Left forelimb (tissue), 1 donor: ENCODE measurements at regions not wholly inside any gene's neighbourhood (a gene's known extent, or its start where the extent isn't known, plus 50 kb on each side); places are given as distances from the start of the nearest gene placed in this dataset.
"Not testable (repeated sequence)": the region's sequence is repeated elsewhere in the genome, so short reads cannot be mapped to it uniquely, and the experiment has no call there.

Experiments used
- DNase-seq: peaks from one replicate; pipeline ENCODE4 v3.0.0-alpha.2; 2018; ENCODE audit warnings: low spot score

DNA sequence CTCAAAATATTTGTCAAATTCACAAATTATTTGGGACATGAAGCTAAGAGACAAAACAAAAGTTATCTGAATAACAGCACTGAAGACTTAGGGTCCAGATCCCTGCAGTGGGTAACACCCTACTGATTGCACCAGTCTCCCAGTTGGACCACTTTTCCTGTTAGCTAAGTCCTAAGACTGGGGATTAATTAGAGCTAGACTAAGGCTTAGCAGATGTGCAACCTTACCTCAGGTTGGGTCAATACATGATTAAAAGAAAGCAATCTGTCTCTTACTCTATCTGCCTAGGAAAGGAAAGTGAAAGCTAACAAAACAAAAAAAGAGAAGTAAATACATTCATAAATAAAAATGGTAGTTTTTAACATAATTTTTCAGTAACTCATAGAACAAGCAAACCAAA lies 737.2 kb upstream of the CHRM3 start:
- no peak for DNase-seq

DNA sequence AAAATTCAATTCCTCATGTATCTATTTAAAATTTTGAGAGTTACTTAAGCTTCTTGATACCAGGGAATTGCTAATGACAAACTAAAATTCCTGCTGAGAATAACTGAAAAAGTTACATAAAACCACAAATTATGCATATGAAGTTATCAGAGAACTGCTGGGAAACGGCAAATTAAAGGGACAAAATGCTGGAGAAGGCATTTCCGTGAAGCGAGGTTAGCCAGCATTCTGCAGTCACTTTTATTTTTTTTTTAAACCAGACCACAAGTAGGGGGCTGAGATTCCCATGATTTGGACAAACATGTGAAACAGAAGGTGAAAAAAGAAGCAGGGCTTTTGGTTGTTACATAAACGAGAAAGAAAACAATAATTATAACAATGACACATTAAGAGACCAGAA lies 737.6 kb upstream of the CHRM3 start:
- no peak for DNase-seq

DNA sequence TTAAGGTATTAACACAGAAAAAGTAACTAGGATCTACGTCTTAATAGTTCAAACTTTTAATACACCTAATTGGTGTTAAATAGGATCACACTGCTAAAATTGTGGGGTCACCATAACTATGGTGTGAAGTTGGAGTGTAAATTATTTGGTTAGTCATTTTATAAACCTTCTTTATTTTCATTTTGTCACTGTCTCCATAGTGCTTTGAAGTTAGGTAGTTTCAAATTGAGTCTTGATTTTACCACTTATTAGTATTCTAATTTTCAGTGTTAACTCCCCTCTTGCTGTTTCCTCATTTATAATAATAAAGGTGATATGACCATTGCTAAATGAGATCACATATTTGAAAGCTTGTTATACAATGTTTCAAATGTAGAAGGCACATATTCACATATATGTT lies 738.1 kb upstream of the CHRM3 start:
- DNase-seq: no peak

DNA sequence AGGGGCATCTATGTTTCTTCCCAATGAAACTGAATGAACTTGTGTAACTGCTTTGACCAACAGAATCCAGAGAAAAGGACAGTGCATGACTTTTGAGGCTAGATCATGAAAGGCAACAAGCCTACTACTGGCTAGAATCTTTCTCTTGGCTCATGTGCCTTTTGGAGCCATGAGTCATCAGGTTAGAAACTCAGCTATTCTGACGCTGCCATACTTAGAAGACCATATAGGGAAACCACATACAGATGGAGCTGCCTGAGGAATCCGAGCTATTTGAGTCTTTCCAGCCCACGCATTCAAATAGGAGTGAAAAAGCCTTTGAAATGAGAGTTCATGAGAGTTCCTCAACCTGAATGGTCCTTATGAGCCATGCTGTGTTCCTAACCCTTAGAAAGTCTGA lies 738.5 kb upstream of the CHRM3 start:
- no peak for DNase-seq

DNA sequence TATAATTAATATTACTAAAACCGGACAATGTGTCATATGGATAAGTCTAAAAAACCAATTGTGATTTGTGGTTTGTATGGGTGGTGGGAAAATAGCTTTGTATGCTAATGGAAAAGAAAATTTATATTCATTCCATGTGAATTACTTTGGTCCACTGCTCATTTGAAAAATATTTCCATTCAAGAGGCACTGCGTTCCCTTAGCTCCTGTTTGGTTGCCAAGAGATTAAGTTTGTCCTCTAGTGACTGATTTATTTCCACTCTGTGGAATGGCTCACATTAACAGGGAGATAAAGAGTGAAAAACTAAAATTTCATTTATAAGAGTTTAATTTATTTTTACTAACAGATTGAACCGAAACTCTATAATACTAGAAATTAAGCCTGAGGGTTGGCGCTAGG lies 744.1 kb upstream of the CHRM3 start:
- no peak for DNase-seq

DNA sequence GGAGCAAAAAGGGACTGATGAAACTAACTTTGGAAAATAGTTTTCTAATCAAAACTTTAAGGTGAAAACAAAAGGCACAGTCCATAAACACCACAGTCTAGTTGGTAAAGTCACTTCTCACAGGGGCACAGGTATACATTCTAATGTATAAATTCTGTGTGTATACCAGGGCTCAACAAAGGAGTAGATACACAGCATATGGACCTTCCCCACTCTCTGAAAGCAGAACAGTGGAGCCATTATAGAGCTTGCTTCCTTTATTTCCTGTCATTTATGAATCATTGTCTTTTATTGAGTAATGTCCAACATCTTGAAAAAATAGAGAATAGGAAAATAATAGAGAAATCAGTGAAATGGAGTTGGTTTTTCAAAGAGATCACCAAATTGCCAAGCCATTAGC lies 746.5 kb upstream of the CHRM3 start:
- no peak for DNase-seq

DNA sequence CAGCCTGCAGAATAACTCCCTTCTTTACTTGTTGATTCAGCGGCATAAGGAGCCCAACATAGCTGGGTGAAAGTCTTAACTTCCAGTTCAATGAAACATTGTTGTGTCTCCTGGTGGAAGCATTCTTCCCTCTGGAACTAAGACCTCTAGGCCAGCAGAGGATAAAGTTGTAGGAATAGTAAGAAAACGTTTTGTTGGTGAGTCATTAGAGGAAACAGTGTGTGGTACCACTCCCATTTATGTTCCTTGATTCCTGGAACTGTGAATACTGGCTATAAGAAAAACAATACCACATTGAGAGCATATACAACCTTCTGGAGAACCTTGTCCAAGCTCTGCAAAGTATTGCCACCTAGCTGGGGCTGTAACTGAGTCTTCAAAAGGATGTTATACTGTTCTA lies 737.4 kb upstream of the ZP4 start:
- no peak for DNase-seq

DNA sequence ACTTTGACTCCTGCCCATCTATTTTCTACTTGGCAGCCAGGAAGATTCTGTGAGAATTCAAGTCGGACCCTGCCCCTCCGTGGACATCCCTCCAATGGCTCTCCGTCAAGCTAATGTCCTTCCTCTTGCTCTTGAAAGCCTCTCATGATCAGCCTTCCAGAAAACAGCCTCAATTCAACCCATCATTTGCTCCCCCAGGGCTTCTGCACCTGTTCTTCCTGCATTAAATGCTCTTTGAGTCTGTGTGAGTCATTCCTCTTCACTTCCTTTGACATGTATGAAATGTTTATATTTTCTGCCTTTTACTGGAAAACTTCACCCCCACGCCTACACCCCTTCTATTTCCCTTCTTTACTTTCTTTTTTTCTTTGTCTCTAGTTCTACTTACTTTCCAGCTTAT lies 734.1 kb upstream of the ZP4 start:
- no peak for DNase-seq

DNA sequence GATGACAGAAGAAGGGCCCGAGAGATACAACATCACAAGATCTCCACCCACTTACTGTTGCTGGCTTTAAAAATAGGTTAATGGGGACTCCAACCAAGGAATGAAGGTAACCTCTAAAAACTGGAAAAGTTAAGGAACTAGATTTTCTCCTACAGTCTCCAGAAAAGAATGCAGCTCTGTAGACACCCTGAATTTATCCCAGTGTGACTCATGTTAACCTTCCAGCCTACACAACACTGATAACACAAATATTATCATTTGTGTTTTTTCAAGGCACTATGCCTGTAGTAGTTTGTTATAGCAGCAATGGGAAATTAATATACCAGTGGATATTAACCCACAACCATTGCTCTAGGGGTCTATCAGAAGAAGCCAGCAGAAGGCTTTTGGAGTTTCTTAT lies 730.7 kb upstream of the ZP4 start:
- no peak for DNase-seq

DNA sequence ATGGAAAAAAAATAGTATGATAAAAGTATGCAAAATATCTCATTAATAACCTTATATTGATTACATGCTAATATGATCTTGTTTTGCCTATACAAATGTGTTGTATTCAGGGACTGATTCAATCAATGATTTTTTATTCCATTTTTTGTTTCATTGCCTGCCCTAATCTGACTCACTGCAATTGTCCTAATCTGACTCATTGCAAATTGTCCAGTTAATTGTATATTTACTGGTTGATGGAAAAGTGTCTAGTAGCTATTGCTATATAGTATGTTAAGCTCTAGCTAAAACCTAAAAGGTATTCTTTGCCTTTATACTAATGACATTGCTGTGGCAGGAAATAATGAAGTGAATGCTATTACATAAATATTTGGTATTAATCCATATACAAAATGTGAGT lies 728.9 kb upstream of the ZP4 start:
- DNase-seq: no peak

DNA sequence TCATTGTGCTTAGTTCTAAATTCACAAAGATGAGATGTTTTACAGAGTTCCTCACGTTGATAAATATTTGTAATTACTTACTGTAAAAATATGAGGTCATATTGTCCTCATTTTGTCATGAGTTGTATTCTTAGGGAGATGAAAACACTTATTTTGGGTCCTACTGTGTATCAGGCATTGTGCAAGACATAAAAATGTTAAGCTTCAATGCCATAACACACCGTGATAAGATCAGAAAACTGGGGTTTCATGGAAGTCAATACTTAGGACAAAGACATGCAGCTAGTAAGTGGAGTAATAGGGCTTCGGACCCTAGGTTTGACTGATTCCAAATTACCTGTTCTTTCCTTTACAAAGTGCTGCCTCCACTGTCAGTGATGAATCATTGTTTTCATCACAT lies 720.7 kb upstream of the ZP4 start:
- DNase-seq: no peak

DNA sequence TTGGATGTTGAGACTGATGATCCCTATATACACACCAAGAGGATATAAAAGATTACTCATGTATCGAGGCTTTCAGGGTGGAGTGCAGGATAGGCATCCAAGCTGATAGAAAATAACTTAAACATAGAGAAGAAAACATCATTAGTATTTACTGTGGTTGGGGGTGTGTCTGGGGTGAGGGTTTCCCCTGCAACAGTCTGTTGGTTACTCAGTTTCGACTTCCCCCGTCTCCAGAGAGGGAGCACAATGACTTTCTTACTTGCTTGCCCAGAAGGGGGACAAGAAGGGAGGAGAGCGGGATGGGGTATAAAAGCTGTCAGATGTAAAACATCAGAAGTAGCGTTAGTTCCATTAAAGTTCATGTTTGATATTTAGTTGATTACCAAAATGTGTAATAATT lies 717.4 kb upstream of the ZP4 start:
- DNase-seq: no peak

DNA sequence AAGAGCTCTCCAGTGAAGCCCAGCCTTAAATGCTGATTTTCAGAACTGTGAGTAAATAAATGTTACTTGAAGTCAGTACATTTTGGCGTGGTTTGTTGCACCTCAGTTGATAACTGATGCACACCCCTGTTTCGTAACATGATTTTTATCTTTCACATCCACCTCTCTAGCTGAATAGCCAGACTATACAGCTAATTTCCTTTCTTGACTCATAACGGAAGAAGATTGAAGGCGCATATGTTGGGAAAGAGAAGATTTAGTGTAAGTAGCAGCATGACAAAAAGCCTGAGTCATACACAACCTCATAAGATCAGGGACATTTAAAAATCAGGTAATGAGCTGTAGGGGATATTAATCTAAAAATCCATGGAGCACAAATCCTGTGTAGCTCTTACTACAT lies 716.2 kb upstream of the ZP4 start:
- no peak for DNase-seq

DNA sequence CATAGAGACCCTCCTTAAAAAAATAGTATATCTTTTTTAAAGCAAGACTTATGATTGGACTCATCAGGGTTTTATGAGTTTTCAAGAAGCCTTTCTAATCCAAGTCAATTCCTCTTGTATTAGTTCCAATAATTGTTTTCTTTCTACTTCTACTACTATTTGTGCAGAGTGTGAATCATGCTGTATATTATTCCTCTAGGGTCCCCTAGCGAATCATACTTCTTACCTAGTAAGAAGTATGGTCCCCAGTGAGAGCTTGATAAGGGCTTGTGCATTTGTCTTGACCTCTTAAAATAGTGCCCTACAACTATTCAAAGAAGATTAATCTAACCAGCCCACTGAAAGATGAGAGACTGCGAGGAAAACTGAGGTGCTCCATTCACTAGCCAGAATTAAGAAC lies 715.7 kb upstream of the ZP4 start:
- DNase-seq: no peak

DNA sequence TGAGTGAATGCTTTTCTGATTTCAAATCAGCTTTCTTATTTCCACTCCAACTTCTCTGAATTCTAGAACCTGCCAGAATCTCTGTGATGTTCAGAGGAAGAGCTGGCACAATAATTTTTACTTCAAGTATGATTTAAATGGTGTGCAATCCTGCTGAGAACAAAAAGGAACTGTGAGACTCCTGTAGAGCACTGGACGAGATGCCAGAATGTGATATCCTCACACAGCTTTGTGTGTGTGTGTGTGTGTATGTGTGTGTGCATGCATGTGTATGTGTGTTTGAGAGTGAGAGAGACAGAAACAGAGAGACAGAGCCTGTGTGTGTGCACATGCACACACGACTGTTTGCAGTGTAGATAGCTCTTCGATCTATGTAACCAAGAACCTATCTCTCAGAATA lies 713.6 kb upstream of the ZP4 start:
- DNase-seq: no peak

DNA sequence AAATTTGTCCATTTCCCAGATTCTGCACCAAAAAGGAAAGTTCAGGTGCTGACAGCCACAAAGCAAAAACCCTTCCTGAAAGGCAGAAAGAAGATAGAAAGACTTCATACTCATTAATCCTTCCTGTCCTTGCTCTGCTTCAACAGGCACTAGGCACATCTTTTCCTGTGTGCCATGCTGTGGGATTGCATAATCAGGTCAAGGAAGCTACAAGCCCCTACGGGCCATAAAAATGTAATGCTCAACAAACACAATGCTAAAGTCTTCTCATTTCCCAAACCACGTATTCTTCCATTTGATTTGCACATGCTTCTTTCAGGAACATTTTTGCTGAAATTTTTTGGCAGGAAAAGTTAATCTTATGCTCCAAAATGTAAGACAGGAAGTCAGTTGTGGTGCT lies 710.9 kb upstream of the ZP4 start:
- DNase-seq: not testable (repeated sequence)

DNA sequence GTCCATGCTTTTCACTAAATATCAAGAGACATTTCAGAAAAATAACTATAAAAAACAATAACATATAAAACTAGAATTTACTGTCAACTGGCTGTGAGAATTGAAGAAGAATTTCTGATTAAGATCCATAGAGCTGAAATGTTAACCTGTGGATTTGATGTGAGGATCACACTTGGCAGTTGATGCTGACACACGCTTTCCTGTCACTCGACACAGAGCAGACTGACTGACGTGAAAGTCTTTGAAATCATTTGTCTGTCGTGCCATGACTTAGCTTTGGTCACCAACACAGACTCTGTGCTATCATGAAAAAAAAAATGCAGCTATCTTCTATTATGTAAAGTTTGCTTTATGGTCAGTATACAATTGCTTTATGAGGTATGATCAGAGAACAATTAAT lies 706.0 kb upstream of the ZP4 start:
- no peak for DNase-seq

DNA sequence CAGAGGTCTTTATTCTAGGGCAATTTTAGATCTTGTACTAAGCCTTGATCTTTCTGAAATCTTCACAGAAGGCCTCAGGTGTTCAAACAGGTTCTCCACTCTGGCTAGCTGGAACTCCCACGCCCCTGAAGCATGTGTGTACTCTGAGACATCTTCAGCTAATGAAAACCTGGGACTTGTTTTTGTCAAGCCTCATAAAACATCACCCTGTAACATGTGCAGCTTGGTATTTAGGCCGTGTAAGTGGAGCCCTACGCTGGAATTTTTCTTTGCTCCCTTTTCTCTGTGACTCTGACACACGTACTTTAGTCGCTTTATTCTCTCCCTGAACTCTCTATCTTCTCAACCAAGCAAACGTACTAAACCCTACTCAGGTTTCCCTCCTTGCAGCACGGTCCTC lies 701.9 kb upstream of the ZP4 start:
- DNase-seq: no peak

DNA sequence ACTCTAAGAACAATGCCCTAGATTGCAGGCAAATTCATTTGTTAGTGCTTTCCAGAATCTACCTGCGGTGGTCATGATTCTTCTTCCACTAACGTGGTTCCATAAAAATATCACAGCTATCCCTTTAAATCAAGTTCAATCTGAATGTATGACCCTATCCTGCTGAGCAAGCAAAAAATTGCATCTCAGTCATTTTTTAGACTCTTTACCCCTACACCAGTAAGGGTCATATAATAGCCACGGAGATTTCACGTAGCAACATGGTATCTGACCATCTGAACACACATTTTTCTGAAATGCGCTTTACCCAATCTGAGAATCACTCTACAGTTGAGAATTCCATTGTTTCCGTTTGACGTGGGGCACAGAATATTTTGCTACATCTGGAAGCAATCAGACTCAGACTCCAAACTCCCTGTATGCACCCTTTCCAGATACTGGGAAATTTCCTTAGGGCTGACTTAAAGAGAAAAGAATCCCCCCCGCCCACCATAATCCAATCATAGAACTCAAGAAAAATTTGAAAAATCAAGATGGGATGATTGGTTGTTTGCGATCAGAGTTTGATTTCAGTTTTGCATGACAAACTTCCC lies 699.2 kb upstream of the ZP4 start:
- DNase-seq: no peak

DNA sequence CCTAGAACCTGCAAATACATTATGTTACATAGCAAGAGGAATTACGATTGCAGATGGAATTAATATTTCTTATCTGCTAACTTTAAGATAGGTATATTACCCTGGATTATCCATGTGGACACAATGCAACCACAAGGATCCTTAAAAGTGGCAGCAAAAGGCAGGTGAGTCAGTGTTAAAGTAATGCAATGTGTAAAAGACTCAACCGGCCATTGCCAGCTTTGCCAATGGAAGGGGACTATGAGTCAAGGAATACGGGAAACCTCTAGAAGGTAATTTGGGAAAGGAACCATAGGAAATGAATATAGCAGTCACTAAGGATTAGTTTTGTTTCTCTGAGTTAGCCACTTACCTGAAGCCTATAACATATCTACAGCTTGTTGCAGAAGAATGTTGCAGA lies 692.1 kb upstream of the ZP4 start:
- no peak for DNase-seq

DNA sequence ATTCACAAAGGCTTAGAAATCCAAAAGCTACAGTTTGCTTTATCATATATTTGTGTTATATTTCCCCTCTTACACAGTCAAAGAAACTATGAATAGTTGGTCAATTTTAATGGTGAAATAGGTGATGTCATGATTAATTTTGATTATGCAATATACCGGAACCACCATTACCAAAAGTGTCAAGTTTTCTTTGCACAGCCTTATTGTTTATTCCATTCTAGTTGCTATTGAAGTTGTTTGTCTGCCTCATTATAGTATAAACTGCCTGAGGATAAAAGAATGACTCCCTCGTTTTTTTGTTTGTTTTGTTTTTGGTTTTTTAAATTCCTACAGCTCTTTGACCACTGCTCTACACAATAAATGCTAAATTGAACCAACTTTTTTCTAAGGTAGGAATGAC lies 690.6 kb upstream of the ZP4 start:
- no peak for DNase-seq

DNA sequence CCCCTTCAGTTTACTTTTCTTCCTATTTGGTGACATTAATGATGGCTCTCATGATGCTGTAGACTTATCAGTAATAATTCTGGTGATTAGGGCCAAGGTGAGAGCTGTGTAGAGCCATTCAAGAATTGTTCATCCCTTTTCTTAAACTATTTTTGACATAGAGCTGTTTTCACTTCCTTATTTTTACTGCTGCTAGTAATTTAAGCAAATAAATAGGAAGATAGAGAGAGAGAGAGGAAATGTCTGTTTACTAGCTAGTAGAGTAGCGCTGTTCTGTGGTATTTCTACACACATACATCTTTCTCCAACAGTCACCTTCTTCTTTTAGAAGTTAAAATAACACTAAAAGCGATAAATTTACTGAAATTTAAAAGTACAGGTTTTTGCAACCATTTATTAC lies 678.0 kb upstream of the ZP4 start:
- no peak for DNase-seq

DNA sequence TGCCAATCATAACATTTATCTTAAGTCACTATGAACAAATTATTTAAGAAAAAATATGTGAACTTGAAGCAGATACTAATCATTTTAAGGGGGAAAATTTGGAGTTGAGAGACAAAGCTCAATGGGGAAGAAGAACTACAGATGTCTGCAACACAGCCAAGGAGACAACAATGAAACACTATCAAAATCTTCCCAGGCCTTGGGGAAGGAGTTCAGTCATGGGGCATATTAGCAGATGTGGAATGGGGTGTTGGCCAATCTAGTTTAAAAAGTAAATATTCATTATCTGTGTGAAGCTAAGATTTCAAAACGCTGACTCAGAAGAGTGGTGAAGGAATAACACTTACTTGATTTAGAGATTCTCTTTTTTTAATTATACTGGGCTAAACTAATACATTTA lies 671.6 kb upstream of the ZP4 start:
- DNase-seq: no peak

DNA sequence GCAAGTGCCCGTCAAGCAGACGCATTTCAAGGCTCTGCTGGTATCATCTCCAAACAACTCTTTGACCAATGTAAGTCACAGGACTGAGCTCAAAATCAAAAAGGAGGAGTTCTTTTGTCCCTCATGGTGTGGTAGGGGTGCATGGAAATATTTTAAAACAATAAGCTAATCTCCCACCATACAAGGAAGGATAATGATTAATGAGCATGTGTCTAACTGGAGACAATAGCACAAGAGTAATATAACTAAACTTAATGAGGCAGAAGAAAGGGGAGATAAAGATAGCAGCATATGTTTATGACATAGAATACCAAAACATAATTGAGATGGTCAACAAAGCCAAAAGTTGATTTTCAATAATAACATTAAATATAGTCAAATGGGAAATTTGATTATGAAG lies 668.0 kb upstream of the ZP4 start:
- no peak for DNase-seq

DNA sequence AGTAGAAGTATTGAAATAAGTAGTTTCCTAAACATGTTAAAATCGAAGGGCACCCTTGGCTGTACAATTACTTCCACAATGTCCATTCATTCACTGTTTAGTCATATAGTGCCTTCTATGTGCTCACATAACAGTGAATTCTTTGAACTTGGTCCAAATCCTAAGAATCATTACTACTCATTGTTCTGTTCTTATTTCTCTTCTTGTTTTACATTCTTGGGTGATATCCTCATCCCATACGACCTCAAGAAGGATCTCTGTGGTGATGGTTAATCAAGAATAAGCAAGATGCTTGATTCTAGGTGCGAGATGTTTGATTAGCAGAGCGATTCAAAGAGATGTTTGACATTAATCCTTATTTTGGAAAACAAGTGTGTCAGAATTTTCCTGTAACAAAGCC lies 667.4 kb upstream of the ZP4 start:
- no peak for DNase-seq
